ENCODE measurements at regions not wholly inside any gene's neighbourhood (a gene's known extent, or its start where the extent isn't known, plus 50 kb on each side); places are given as distances from the start of the nearest gene placed in this dataset.

DNA sequence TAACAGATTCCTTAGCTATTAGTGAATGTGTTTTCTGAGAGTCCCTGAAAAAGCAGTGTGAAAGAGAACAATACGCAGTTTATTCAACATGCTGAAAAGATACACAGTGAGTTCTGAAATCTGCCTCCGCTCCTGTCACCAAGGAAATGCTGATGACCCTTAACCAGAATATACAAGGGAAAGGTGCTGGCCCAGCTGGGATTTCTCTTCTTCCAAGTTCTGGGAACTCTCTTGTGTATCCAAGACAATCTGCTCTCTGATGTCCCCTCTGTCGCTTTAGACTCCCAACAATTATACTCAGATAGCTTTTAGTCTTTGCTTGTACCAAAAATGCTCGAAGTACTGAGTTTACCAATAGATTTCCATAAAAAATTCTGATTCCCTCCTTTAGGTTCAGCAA is 214.9 kb downstream of the TMEM167A start:
- TF ChIP-seq, protein P1, sequence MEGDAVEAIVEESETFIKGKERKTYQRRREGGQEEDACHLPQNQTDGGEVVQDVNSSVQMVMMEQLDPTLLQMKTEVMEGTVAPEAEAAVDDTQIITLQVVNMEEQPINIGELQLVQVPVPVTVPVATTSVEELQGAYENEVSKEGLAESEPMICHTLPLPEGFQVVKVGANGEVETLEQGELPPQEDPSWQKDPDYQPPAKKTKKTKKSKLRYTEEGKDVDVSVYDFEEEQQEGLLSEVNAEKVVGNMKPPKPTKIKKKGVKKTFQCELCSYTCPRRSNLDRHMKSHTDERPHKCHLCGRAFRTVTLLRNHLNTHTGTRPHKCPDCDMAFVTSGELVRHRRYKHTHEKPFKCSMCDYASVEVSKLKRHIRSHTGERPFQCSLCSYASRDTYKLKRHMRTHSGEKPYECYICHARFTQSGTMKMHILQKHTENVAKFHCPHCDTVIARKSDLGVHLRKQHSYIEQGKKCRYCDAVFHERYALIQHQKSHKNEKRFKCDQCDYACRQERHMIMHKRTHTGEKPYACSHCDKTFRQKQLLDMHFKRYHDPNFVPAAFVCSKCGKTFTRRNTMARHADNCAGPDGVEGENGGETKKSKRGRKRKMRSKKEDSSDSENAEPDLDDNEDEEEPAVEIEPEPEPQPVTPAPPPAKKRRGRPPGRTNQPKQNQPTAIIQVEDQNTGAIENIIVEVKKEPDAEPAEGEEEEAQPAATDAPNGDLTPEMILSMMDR (IDR thresholded peaks at IDR 0.05): no peak
- TF ChIP-seq EP300 (IDR thresholded peaks at IDR 0.05) (no peak), RCOR1 (IDR thresholded peaks at IDR 0.05; ENCODE audit: low read depth, low read length) (no peak)
- TF ChIP-seq, protein P2, sequence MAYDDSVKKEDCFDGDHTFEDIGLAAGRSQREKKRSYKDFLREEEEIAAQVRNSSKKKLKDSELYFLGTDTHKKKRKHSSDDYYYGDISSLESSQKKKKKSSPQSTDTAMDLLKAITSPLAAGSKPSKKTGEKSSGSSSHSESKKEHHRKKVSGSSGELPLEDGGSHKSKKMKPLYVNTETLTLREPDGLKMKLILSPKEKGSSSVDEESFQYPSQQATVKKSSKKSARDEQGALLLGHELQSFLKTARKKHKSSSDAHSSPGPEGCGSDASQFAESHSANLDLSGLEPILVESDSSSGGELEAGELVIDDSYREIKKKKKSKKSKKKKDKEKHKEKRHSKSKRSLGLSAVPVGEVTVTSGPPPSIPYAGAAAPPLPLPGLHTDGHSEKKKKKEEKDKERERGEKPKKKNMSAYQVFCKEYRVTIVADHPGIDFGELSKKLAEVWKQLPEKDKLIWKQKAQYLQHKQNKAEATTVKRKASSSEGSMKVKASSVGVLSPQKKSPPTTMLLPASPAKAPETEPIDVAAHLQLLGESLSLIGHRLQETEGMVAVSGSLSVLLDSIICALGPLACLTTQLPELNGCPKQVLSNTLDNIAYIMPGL (CRISPR knock-in tag; IDR thresholded peaks at IDR 0.05; ENCODE audit: borderline replicate concordance): no peak
- TF ChIP-seq, protein P3, sequence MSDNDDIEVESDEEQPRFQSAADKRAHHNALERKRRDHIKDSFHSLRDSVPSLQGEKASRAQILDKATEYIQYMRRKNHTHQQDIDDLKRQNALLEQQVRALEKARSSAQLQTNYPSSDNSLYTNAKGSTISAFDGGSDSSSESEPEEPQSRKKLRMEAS (IDR thresholded peaks at IDR 0.05): no peak
